ENCODE measurements at regions not wholly inside any gene's neighbourhood (a gene's known extent, or its start where the extent isn't known, plus 50 kb on each side); places are given as distances from the start of the nearest gene placed in this dataset.

GRCh38 chr2:120822933-120823332 is 87.3 kb downstream of the GLI2 start:
- Histone ChIP-seq H3K36me3 (ENCODE audit: control insufficient read depth, insufficient read depth, low read length) (no peaks in the 10 kb centered on the region), H2AFZ (no peak overlapping the region), H3K9me3 (ENCODE audit: control insufficient read depth, low read length) (no peaks in the 10 kb centered on the region), H3K4me2 (ENCODE audit: low read length) (no peak overlapping the region), H3K79me2 (no peaks in the 10 kb centered on the region), H3K4me3 (ENCODE audit: low read depth, low read length) (no peak overlapping the region), H3K9ac (no peak overlapping the region), H3K27ac (no peak overlapping the region), H3K4me1 (no peaks in the 10 kb centered on the region), H3K27me3 (ENCODE audit: control insufficient read depth, insufficient read depth, low read length) (no peaks in the 10 kb centered on the region)
- no peak for TF ChIP-seq CTCF (IDR thresholded peaks at IDR 0.05)

GRCh38 chr2:120823551-120823950 is 87.9 kb downstream of the GLI2 start:
- H3K4me2 ChIP-seq (ENCODE audit: low read length) = no peak overlapping the region
- no peak overlapping the region for H3K9ac ChIP-seq
- no peaks in the 10 kb centered on the region for H3K79me2 ChIP-seq
- H3K4me3 ChIP-seq (ENCODE audit: low read depth, low read length) = no peak overlapping the region
- no peaks in the 10 kb centered on the region for H3K9me3 ChIP-seq (ENCODE audit: control insufficient read depth, low read length)
- no peak for TF ChIP-seq CTCF (IDR thresholded peaks at IDR 0.05)
- H2AFZ ChIP-seq = no peak overlapping the region
- no peaks in the 10 kb centered on the region for H3K4me1 ChIP-seq
- H3K27ac ChIP-seq = no peak overlapping the region
- no peaks in the 10 kb centered on the region for H3K27me3 ChIP-seq (ENCODE audit: control insufficient read depth, insufficient read depth, low read length)
- no peaks in the 10 kb centered on the region for H3K36me3 ChIP-seq (ENCODE audit: control insufficient read depth, insufficient read depth, low read length)

GRCh38 chr2:120824246-120824645 is 88.6 kb downstream of the GLI2 start:
- Histone ChIP-seq H3K4me2 (ENCODE audit: low read length) (no peak overlapping the region), H3K9ac (no peak overlapping the region), H3K9me3 (ENCODE audit: control insufficient read depth, low read length) (no peaks in the 10 kb centered on the region), H3K4me3 (ENCODE audit: low read depth, low read length) (no peak overlapping the region), H3K27ac (no peak overlapping the region), H2AFZ (no peak overlapping the region), H3K79me2 (no peaks in the 10 kb centered on the region), H3K4me1 (no peaks in the 10 kb centered on the region), H3K27me3 (ENCODE audit: control insufficient read depth, insufficient read depth, low read length) (no peaks in the 10 kb centered on the region), H3K36me3 (ENCODE audit: control insufficient read depth, insufficient read depth, low read length) (no peaks in the 10 kb centered on the region)
- no peak for TF ChIP-seq CTCF (IDR thresholded peaks at IDR 0.05)

- Histone ChIP-seq H2AFZ (no peak overlapping the region), H3K9ac (no peak overlapping the region), H3K4me2 (ENCODE audit: low read length) (no peak overlapping the region), H3K27ac (no peak overlapping the region), H3K4me1 (no peaks in the 10 kb centered on the region), H3K79me2 (no peaks in the 10 kb centered on the region), H3K4me3 (ENCODE audit: low read depth, low read length) (no peak overlapping the region), H3K9me3 (ENCODE audit: control insufficient read depth, low read length) (no peaks in the 10 kb centered on the region), H3K36me3 (ENCODE audit: control insufficient read depth, insufficient read depth, low read length) (no peaks in the 10 kb centered on the region), H3K27me3 (ENCODE audit: control insufficient read depth, insufficient read depth, low read length) (no peaks in the 10 kb centered on the region)
- TF ChIP-seq CTCF (IDR thresholded peaks at IDR 0.05) = no peak
Observed at GRCh38 chr2:120825370-120826259, 89.9 kb downstream of the GLI2 start.

- no peaks in the 10 kb centered on the region for H3K4me1 ChIP-seq
- no peaks in the 10 kb centered on the region for H3K36me3 ChIP-seq (ENCODE audit: control insufficient read depth, insufficient read depth, low read length)
- H3K4me2 ChIP-seq (ENCODE audit: low read length) = no peak overlapping the region
- no peak overlapping the region for H3K9ac ChIP-seq
- H3K4me3 ChIP-seq (ENCODE audit: low read depth, low read length) = no peak overlapping the region
- H3K79me2 ChIP-seq = no peaks in the 10 kb centered on the region
- no peaks in the 10 kb centered on the region for H3K27me3 ChIP-seq (ENCODE audit: control insufficient read depth, insufficient read depth, low read length)
- no peak overlapping the region for H2AFZ ChIP-seq
- no peak overlapping the region for H3K27ac ChIP-seq
- no peaks in the 10 kb centered on the region for H3K9me3 ChIP-seq (ENCODE audit: control insufficient read depth, low read length)
- no peak for TF ChIP-seq CTCF (IDR thresholded peaks at IDR 0.05)
Observed at GRCh38 chr2:120826260-120826648, 90.6 kb downstream of the GLI2 start.

Data from parathyroid adenoma (tissue), 2 donors.